Liver (tissue), 3 donors: ENCODE measurements at regions not wholly inside any gene's neighbourhood (a gene's known extent, or its start where the extent isn't known, plus 50 kb on each side); places are given as distances from the start of the nearest gene placed in this dataset.

Source experiments
- ATF3 ChIP-seq: IDR thresholded peaks from 2 replicates; pipeline ENCODE4 v1.6.1; 2016; ENCODE audit warnings: antibody characterized with exemption
- FOXA1 ChIP-seq: IDR thresholded peaks from 2 replicates; pipeline ENCODE4 v1.6.1; 2016; ENCODE audit warnings: antibody characterized with exemption
- GABPA ChIP-seq, 2 donors: IDR thresholded peaks in 1 of 2; conservative IDR thresholded peaks in 1 of 2; 2 replicates each; pipeline ENCODE4 v1.6.1; 2016; ENCODE audit warnings: antibody characterized with exemption in 2 of 2, mild to moderate bottlenecking in 1 of 2, moderate library complexity in 1 of 2
- HNF4G ChIP-seq: IDR thresholded peaks from 2 replicates; pipeline ENCODE4 v1.6.1; 2016; ENCODE audit warnings: antibody characterized with exemption
- RAD21 ChIP-seq, 2 donors: IDR thresholded peaks; 2 replicates each; pipeline ENCODE4 v1.6.1; 2016; ENCODE audit warnings: antibody characterized with exemption in 2 of 2, mild to moderate bottlenecking in 2 of 2
- RXRA ChIP-seq, 2 donors: IDR thresholded peaks; 2 replicates each; pipeline ENCODE4 v1.6.1; 2017 to 2018; ENCODE audit warnings: antibody characterized with exemption in 2 of 2, mild to moderate bottlenecking in 1 of 2
- SP1 ChIP-seq: IDR thresholded peaks from 2 replicates; pipeline ENCODE4 v1.6.1; 2018; ENCODE audit warnings: antibody characterized with exemption, mild to moderate bottlenecking
- TAF1 ChIP-seq: conservative IDR thresholded peaks from 2 replicates; pipeline ENCODE4 v1.6.1; 2016; ENCODE audit warnings: antibody characterized with exemption, mild to moderate bottlenecking
- YY1 ChIP-seq: IDR thresholded peaks from 2 replicates; pipeline ENCODE4 v1.6.1; 2016; ENCODE audit warnings: antibody characterized with exemption, mild to moderate bottlenecking
- TF ChIP-seq, protein P1 (sequence below): fragments of 150-350 bp; IDR thresholded peaks from 2 replicates; pipeline ENCODE4 v1.5.1; 2017; ENCODE audit warnings: improper control_type of control experiment, low read depth, low read length; ENCODE audit not compliant: missing input control
- TF ChIP-seq, protein P2 (sequence below): IDR thresholded peaks from 2 replicates; pipeline ENCODE4 v1.6.1; 2016; ENCODE audit warnings: antibody characterized with exemption
- donor health status: healthy.
- donor health status: healthy.

DNA sequence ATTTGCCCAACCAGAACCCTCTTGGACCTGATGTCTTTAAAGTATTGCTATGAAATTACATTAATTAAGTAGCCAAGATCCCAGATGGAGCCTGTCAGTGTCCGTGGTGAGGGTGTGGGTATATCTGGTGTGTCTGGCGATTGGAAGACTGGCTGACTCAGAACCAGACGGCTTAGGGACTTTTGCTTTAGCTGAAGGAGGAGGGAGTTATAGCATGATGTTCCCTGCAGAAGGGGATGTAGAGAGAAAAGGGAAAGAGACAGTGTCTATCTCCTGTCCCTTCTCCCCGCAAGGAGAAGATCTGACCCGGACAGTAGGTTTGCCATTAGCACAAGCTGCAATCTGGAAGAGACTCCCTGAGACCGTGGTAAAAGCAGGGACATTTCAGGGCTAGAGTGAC is 60.6 kb downstream of the POU3F3 start:
- TF ChIP-seq, protein P1, sequence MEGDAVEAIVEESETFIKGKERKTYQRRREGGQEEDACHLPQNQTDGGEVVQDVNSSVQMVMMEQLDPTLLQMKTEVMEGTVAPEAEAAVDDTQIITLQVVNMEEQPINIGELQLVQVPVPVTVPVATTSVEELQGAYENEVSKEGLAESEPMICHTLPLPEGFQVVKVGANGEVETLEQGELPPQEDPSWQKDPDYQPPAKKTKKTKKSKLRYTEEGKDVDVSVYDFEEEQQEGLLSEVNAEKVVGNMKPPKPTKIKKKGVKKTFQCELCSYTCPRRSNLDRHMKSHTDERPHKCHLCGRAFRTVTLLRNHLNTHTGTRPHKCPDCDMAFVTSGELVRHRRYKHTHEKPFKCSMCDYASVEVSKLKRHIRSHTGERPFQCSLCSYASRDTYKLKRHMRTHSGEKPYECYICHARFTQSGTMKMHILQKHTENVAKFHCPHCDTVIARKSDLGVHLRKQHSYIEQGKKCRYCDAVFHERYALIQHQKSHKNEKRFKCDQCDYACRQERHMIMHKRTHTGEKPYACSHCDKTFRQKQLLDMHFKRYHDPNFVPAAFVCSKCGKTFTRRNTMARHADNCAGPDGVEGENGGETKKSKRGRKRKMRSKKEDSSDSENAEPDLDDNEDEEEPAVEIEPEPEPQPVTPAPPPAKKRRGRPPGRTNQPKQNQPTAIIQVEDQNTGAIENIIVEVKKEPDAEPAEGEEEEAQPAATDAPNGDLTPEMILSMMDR: no peak
- TF ChIP-seq RXRA (IDR thresholded peaks at IDR 0.05) (no peak), TAF1 (no peak), RAD21 (IDR thresholded peaks at IDR 0.05) (no peak), FOXA1 (no peak), SP1 (no peak), HNF4G (no peak), ATF3 (no peak), YY1 (no peak), GABPA (IDR thresholded peaks at IDR 0.05 in 1 of 2, conservative IDR thresholded peaks at IDR 0.05 in 1 of 2) (no peak)
- TF ChIP-seq, protein P2, sequence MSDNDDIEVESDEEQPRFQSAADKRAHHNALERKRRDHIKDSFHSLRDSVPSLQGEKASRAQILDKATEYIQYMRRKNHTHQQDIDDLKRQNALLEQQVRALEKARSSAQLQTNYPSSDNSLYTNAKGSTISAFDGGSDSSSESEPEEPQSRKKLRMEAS: no peak
